GM12878 (cell line): ENCODE measurements at regions not wholly inside any gene's neighbourhood (a gene's known extent, or its start where the extent isn't known, plus 50 kb on each side); places are given as distances from the start of the nearest gene placed in this dataset.

Experiments used
- ATAC-seq: fragments of 200-7000 bp; cut with Tn5 transposase; 3 replicates; pipeline ENCODE4 v1.9.1; 2020; ENCODE audit warnings: mild to moderate bottlenecking, moderate library complexity
- BruUV-seq: library from RNA; stranded (reverse); fragments of 400-500 nt; replicated peaks from 2 replicates; lab custom pipeline; 2021; lab: Mats Ljungman, UMichigan
- CTCF ChIA-PET: fragments of 300-600 bp; sonication (Branson Sonifier 250); formaldehyde crosslinking; extraction: SDS; loops from one replicate; lab custom pipeline; 2021; ENCODE audit warnings: inconsistent platforms; lab: Yijun Ruan, JAX
- POLR2A ChIA-PET: fragments of 350-600 bp; formaldehyde crosslinking; extraction: SDS; loops from one replicate; lab custom pipeline; 2021; ENCODE audit warnings: inconsistent platforms; lab: Charles Lee
- RAD21 ChIA-PET: fragments of 300-600 bp; sonication (Branson Sonifier 250); formaldehyde crosslinking; loops from one replicate; lab custom pipeline; 2023; ENCODE audit warnings: antibody characterized with exemption; ENCODE audit not compliant: unreplicated experiment; lab: Charles Lee
- SMC1A ChIA-PET: fragments of 300-600 bp; sonication (Branson Sonifier 250); formaldehyde crosslinking; loops from one replicate; lab custom pipeline; 2023; ENCODE audit not compliant: unreplicated experiment, uncharacterized antibody; lab: Charles Lee
- DNase-seq: peaks from one replicate; pipeline ENCODE4 v3.0.0-alpha.2; 2011; ENCODE audit warnings: low read depth, low spot score
- FAIRE-seq: peaks from 3 replicates; lab custom pipeline; 2011; peaks lifted over from hg19 to GRCh38; lab: Jason Lieb, UNC
- H2AFZ ChIP-seq: 2 replicates; pipeline ENCODE4 v1.6.0; 2011; ENCODE audit warnings: low read depth, low read length, control low read depth; ENCODE audit not compliant: control insufficient read depth
- H3K27ac ChIP-seq: 2 replicates; pipeline ENCODE4 v1.5.1; 2011; ENCODE audit warnings: control low read depth; ENCODE audit not compliant: control insufficient read depth, insufficient read depth
- H3K27me3 ChIP-seq, 2 experiments: replicated peaks in 1 of 2; 2 replicates each; pipeline versions ENCODE4 v1.6.0 to v1.6.1; 2011; ENCODE audit warnings: low read length in 1 of 2; ENCODE audit not compliant: control insufficient read depth in 2 of 2, insufficient read depth in 2 of 2
- H3K36me3 ChIP-seq, 2 experiments: 2 replicates each; pipeline ENCODE4 v1.5.1; 2011; ENCODE audit warnings: low read length in 1 of 2; ENCODE audit not compliant: control insufficient read depth in 2 of 2, insufficient read depth in 2 of 2
- H3K4me1 ChIP-seq: 2 replicates; pipeline ENCODE4 v1.6.1; 2011; ENCODE audit warnings: mild to moderate bottlenecking, low read length, moderate library complexity, mixed read lengths; ENCODE audit not compliant: control insufficient read depth, insufficient read depth
- H3K4me2 ChIP-seq: 2 replicates; pipeline ENCODE4 v1.6.0; 2011; ENCODE audit warnings: control low read depth; ENCODE audit not compliant: control insufficient read depth, insufficient read depth
- H3K4me3 ChIP-seq: fragments of 200-600 bp; sonication (generic); 2 replicates; pipeline ENCODE4 v1.5.1; 2016
- H3K79me2 ChIP-seq: 2 replicates; pipeline ENCODE4 v1.6.0; 2011; ENCODE audit warnings: low read length; ENCODE audit not compliant: control insufficient read depth, insufficient read depth
- H3K9ac ChIP-seq: 2 replicates; pipeline ENCODE4 v1.8.0; 2011; ENCODE audit warnings: low read length, control low read depth, mixed read lengths; ENCODE audit not compliant: control insufficient read depth, insufficient read depth
- H3K9me3 ChIP-seq: replicated peaks from 3 replicates; pipeline ENCODE4 v1.5.1; 2011; ENCODE audit warnings: mild to moderate bottlenecking, low read length; ENCODE audit not compliant: control insufficient read depth, insufficient read depth
- H4K20me1 ChIP-seq: 2 replicates; pipeline ENCODE4 v1.6.0; 2011; ENCODE audit not compliant: control insufficient read depth, insufficient read depth
- BCL11A ChIP-seq: IDR thresholded peaks from 2 replicates; pipeline ENCODE4 v1.6.1; 2011; ENCODE audit warnings: low read depth, low read length
- BMI1 ChIP-seq: fragments of 450-650 bp; IDR thresholded peaks from 2 replicates; pipeline ENCODE4 v1.6.1; 2016; ENCODE audit warnings: mild to moderate bottlenecking, moderate library complexity, borderline replicate concordance
- ETV6 ChIP-seq, 2 experiments: fragments of 450-650 bp in 1 of 2; IDR thresholded peaks in 1 of 2; conservative IDR thresholded peaks in 1 of 2; 2 replicates each; pipeline ENCODE4 v1.6.1; 2014; ENCODE audit warnings: antibody characterized with exemption in 1 of 2, borderline replicate concordance in 1 of 2, low read depth in 1 of 2, mild to moderate bottlenecking in 1 of 2, moderate library complexity in 1 of 2
- FOXK2 ChIP-seq: fragments of 450-650 bp; IDR thresholded peaks from 2 replicates; pipeline ENCODE4 v1.6.1; 2017; ENCODE audit warnings: mild to moderate bottlenecking, moderate library complexity
- HDAC6 ChIP-seq: fragments of 200-600 bp; sonication (generic); IDR thresholded peaks from one replicate; pipeline ENCODE4 v1.8.0; 2017; ENCODE audit warnings: antibody characterized with exemption; ENCODE audit not compliant: unreplicated experiment
- JUND ChIP-seq: IDR thresholded peaks from 2 replicates; pipeline ENCODE4 v1.6.1; 2012; ENCODE audit warnings: low read depth, mild to moderate bottlenecking, low read length, improper control_type of control experiment, moderate library complexity
- NFYA ChIP-seq: IDR thresholded peaks from 2 replicates; pipeline ENCODE4 v1.6.1; 2011; ENCODE audit warnings: low read depth, mild to moderate bottlenecking, low read length, improper control_type of control experiment, borderline replicate concordance
- PML ChIP-seq: IDR thresholded peaks from 2 replicates; pipeline ENCODE4 v1.6.1; 2012; ENCODE audit warnings: low read length, inconsistent platforms
- RELA ChIP-seq: fragments of 450-650 bp; IDR thresholded peaks from 2 replicates; pipeline ENCODE4 v1.8.0; 2014; ENCODE audit warnings: borderline replicate concordance; ENCODE audit not compliant: partially characterized antibody
- SPI1 ChIP-seq: IDR thresholded peaks from 2 replicates; pipeline ENCODE4 v1.6.1; 2011; ENCODE audit warnings: low read depth, mild to moderate bottlenecking, low read length, moderate library complexity, borderline replicate concordance; ENCODE audit not compliant: insufficient read depth
- TBL1XR1 ChIP-seq: IDR thresholded peaks from 2 replicates; pipeline ENCODE4 v1.6.1; 2012; ENCODE audit warnings: low read depth, low read length, improper control_type of control experiment
- ZBED1 ChIP-seq: IDR thresholded peaks from 2 replicates; pipeline ENCODE4 v1.6.1; 2016; ENCODE audit warnings: borderline replicate concordance
- WGBS: methylation state at CpG from one replicate; pipeline ENCODE4 v1.1.6; 2016; ENCODE audit warnings: low lambda C conversion rate; ENCODE audit not compliant: insufficient replicate concordance, insufficient coverage; ENCODE audit errors: missing lambda C conversion rate; 5-methylcytosine and 5-hydroxymethylcytosine counted together
- in situ Hi-C: fragments of 300-500 bp; cut with MboI; formaldehyde crosslinking; loops from 9 replicates; pipeline ENCODE4 v1.14.3; 2018; ENCODE audit warnings: mixed read lengths
- intact Hi-C: fragments of 100-400 bp; cut with micrococcal nuclease; formaldehyde crosslinking; loops from one replicate; pipeline ENCODE4 v1.14.2; 2022; ENCODE audit not compliant: unreplicated experiment

GRCh38 chr13:70814684-70815083 is 706.4 kb upstream of the KLHL1 start:
- H3K27ac ChIP-seq: no peak overlapping the region
- intact Hi-C loops (no loop called here), in situ Hi-C loops (no loop called here)
- H3K4me2 ChIP-seq: no peak overlapping the region
- H2AFZ ChIP-seq: no peak overlapping the region
- 0% methylated on average over 3 of the region's 3 CpGs for WGBS
- H3K79me2 ChIP-seq: no peaks in the 10 kb centered on the region
- SMC1A ChIA-PET: no interaction called here
- RAD21 ChIA-PET: no interaction called here
- H3K27me3 ChIP-seq: no peaks in the 10 kb centered on the region
- no TSS peak for BruUV-seq
- no peaks in the 10 kb centered on the region for H3K4me1 ChIP-seq
- FAIRE-seq (no peak), DNase-seq (no peak), ATAC-seq (no peak)
- H3K9ac ChIP-seq: no peak overlapping the region
- TF ChIP-seq SPI1 (peak; percentile 42; the same call in 1 of the 2 replicates), HDAC6 (no peak), BCL11A (no peak)
- CTCF ChIA-PET: no interaction called here
- H3K36me3 ChIP-seq: no peaks in the 10 kb centered on the region
- H4K20me1 ChIP-seq: no peaks in the 10 kb centered on the region
- POLR2A ChIA-PET: no interaction called here
- H3K9me3 ChIP-seq: no peaks in the 10 kb centered on the region
- no peak overlapping the region for H3K4me3 ChIP-seq

GRCh38 chr13:70812481-70812880 is 704.2 kb upstream of the KLHL1 start:
- Histone ChIP-seq H4K20me1 (no peaks in the 10 kb centered on the region), H3K4me1 (no peaks in the 10 kb centered on the region), H3K9me3 (no peaks in the 10 kb centered on the region), H3K9ac (no peak overlapping the region), H3K27me3 (no peaks in the 10 kb centered on the region), H3K27ac (no peak overlapping the region), H3K79me2 (no peaks in the 10 kb centered on the region), H3K36me3 (no peaks in the 10 kb centered on the region), H3K4me3 (no peak overlapping the region), H3K4me2 (no peak overlapping the region), H2AFZ (no peak overlapping the region)
- intact Hi-C loops (no loop called here), in situ Hi-C loops (no loop called here)
- ChIA-PET CTCF (no interaction called here), POLR2A (no interaction called here), SMC1A (no interaction called here), RAD21 (no interaction called here)
- TF ChIP-seq ETV6 (conservative IDR thresholded peaks at IDR 0.05 in 1 of 2, IDR thresholded peaks at IDR 0.05 in 1 of 2; ENCODE audit: borderline replicate concordance in 1 of 2, low read depth in 1 of 2): no peak
- no peak for TF ChIP-seq ZBED1
- TF ChIP-seq BMI1: no peak
- TF ChIP-seq JUND: no peak
- no peak for TF ChIP-seq RELA
- TF ChIP-seq PML: no peak
- no peak for TF ChIP-seq FOXK2
- TF ChIP-seq TBL1XR1: no peak
- TF ChIP-seq BCL11A: no peak
- no peak for TF ChIP-seq NFYA
- no TSS peak for BruUV-seq
- no peak for DNase-seq
- no peak for FAIRE-seq
- ATAC-seq: no peak
